ENCODE measurements at regions not wholly inside any gene's neighbourhood (a gene's known extent, or its start where the extent isn't known, plus 50 kb on each side); places are given as distances from the start of the nearest gene placed in this dataset.
"Not testable (repeated sequence)": the region's sequence is repeated elsewhere in the genome, so short reads cannot be mapped to it uniquely, and the experiment has no call there.

- DNase-seq, result no peak
These were observed 1068.0 kb downstream of the SLITRK5 start for GRCh38 chr13:88739195-88739594.

- no peak for DNase-seq
These were observed 1073.1 kb downstream of the SLITRK5 start for GRCh38 chr13:88744289-88744688.

- DNase-seq, result no peak
These were observed 1073.8 kb downstream of the SLITRK5 start for GRCh38 chr13:88745011-88745410.

- no peak for DNase-seq
These were observed 1080.9 kb downstream of the SLITRK5 start for GRCh38 chr13:88752041-88752440.

DNA sequence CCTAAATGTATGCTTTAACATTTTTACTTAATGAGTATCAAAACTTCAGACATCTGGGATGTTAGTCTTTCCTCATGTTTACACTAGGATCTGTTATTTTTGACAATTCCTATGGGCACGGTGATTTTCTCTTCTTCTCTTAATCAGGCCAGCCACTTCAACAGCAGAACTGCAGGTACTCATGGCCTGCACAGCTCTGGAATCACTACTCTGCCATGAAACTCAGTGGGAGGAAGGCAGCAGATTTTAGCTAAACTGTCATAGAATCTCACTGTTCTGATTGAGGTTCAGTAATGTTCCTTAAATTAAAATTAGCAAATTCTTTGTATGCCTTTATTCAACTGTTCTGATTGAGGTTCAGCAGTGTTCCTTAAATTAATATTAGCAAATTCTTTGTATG is 1083.0 kb downstream of the SLITRK5 start:
- no peak for DNase-seq

- DNase-seq, result no peak
These were observed 1090.0 kb downstream of the SLITRK5 start for GRCh38 chr13:88761145-88761544.

DNA sequence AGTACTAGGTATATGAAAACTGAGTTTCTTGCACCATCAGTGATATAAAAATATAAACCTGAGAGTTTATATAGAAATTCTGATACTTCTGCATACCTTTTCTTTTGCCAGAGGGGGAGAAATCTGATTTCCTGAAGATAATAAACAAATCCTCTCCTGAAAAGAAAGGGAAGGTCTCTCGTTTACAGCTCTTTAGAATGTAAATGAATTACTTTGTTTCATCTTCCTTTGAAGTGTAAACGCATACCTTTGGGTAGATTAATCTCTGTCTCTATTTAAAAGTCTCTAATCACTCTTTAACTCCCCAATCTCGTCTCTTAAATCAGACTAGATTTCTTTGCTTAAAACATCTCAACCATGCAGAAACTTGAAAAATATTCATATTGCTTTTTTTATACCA is 1092.9 kb downstream of the SLITRK5 start:
- no peak for DNase-seq

- no peak for DNase-seq
These were observed 1129.3 kb downstream of the SLITRK5 start for GRCh38 chr13:88800505-88800904.

- no peak for DNase-seq
These were observed 1130.2 kb downstream of the SLITRK5 start for GRCh38 chr13:88801361-88801760.

DNA sequence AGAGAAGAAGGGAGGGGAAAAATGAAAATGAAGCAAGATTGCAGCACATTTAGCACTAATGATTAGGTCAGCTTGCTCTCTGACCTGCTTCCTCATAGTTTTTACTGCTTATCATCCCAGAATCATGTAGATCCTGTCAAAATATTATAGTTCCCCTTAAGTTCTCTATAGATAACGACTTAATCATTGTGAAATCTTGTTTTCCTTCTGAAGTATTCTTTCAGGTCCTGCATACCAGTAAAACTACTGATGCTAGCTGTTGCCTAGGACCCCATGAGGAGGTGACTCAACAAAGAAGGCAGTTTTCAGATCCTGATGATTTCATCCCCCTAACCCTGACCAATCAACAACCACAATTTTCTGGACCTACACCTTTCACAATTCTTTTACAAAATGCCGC is 1131.7 kb downstream of the SLITRK5 start:
- DNase-seq, result no peak

- DNase-seq, result no peak
These were observed 1135.3 kb downstream of the SLITRK5 start for GRCh38 chr13:88806438-88806837.

DNA sequence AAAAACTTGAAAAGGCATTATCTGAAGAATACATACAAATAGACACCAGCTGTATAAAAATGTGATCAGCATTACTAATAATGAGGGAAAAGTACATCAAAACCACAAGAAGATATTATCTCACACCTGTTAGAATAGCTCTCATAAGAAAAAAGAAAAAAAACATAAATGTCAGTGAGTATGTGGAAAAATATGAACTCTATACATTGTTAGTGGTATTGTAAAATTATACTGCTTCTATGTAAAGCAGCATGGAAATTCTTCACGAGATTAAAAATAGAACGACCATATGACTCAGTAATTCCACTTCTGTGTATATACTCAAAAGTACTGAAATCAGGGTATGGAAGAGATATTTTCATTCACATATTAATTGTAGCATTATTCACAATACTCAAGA is 1146.4 kb downstream of the SLITRK5 start:
- DNase-seq, result no peak

- DNase-seq, result no peak
These were observed 1151.9 kb downstream of the SLITRK5 start for GRCh38 chr13:88823114-88823513.

DNA sequence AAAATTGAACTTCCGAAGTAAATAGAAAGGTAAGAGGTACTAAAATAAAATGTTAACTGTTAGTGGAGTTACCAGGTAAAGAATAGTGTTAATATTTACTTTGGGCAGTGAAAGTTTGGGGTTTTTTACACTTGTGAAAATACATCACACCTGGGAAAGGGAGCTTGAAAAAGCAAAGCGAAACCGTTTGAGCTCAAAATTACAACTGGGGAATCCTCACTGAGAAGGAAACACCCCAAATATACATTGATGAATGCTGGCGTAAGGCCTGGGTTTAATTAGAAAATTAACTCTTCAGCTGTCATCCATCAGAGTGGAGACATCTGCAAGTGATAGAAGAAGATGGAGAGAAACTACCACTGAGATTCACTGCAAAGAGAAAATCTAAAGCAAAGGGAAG is 1153.0 kb downstream of the SLITRK5 start:
- no peak for DNase-seq

DNA sequence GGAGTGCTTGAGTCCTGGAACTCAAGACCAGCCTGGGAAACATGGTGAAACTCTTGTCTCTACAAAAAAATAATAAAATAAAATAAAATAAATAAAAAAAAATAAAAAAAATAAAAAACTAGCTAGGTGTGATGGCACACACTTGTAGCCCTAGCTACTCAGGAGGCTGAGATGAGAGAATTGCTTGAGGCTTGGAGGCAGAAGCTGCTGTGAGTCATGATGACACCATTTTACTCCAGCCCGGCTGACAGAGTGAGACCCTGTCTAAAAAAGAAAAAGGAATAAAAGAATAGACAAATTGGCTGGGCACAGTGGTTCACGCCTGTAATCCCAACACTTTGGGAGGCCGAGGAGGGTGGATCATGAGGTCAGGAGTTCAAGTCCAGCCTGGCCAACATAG is 1168.9 kb downstream of the SLITRK5 start:
- no peak for DNase-seq

DNA sequence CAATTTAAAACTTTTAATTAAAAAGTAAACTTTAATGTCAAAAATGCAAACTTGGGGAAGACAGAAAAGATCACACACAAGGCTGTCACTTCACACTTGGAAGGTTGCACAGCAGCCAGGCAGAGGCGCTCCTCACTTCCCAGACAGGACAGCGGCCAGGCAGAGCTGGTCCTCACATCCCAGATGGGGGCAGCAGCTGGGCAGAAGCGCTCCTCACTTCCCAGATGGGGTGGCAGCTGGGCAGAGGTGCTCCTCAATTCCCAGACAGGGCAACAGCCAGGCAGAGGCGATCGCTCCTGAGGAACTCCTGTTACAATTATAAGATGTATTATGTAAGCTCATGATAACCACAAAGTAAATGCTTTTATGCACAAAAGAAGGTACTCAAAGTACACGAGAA is 1181.1 kb downstream of the SLITRK5 start:
- not testable (repeated sequence) for DNase-seq

- DNase-seq, result no peak
These were observed 1186.1 kb downstream of the SLITRK5 start for GRCh38 chr13:88857256-88857655.

DNA sequence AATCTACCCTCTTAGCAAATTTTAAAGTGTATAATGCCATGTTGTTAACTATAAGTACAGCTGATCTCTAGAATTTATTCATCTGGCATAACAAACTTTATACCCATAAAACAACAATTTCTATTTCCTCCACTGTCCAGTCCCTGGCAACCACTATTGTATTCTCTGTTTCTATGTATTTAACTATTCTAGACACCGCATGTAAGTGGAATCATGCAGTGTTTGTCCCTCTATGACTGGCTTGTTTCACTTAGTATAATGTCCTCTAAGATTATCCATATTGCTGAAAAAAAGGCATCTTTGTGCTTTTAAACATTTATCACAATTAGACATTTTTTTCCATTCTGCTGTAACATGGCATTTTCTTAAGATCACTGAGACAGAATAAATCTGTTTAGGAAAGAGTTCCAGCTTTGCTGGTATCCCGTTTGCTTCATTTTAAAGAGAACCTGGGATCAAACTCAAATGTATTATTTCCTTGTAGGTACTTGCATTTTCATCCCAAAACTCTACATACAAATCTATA is 1191.0 kb downstream of the SLITRK5 start:
- no peak for DNase-seq

DNA sequence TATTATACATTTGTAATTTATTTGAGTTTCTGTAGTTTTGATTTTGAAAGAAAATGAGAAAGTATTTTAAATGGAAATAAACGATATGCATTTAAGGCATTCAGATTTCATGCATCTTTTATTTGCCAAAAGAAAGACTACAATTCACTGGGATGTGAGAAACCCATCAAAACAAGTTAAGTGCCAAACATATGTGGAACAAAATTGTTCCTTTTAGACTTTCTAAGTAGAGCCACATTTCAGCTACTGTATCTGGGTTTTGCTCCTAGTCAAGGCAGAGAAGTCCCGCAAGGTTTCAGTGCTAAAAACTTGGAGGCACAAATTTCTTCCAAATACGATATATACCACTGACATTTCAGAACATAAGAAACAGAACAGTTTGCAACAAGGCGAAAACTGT is 1191.9 kb downstream of the SLITRK5 start:
- DNase-seq, result no peak

GRCh38 chr13:88866195-88866594 is 1195.0 kb downstream of the SLITRK5 start:
- DNase-seq, result no peak

DNA sequence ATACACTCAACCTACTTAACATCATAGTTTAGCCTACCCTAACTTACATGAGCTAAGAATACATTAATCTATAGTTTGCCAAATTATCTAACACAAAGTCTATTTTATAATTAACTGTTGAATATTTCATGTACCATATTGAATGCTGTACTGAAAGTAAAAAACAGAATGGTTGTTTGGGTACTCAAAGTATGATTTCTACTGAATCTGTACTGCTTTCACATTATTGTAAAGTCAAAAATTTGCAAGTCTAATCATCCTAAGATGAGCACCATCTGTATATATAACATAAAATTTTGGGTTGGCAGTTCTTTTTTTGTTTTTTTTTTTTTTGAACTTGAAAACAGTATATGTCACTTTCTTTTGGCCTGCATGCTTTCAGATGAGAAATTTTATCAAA is 1212.6 kb downstream of the SLITRK5 start:
- DNase-seq, result no peak

DNA sequence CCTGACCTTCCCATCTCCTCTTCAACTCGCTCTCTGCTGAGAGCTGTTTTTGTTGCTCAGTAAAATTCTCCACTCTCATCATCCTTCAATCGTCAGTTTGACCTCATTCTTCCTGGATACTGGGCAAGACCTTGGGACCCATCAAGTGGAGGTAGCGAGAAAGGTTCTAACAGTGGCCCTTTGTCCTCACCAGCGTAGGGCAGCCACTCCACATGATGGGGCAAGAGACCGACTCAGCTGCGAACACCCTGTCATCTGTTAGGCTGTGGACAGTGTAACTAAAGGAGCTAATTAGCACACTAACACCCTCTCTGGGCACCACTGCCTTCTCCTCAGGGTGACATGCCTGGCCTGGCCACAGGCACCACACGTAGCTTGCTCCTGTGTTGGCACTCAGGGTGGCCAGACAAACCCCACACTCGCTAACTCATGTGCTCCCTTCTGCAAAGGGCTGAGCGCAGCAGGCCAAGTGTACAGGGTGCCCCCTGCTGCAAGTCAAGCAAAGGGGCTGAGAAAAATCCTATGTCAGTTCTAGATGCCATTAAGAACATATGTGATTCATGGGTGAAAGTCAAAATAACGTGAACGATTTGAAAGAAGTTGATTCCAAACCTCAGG is 1216.0 kb downstream of the SLITRK5 start:
- DNase-seq, result no peak

DNA sequence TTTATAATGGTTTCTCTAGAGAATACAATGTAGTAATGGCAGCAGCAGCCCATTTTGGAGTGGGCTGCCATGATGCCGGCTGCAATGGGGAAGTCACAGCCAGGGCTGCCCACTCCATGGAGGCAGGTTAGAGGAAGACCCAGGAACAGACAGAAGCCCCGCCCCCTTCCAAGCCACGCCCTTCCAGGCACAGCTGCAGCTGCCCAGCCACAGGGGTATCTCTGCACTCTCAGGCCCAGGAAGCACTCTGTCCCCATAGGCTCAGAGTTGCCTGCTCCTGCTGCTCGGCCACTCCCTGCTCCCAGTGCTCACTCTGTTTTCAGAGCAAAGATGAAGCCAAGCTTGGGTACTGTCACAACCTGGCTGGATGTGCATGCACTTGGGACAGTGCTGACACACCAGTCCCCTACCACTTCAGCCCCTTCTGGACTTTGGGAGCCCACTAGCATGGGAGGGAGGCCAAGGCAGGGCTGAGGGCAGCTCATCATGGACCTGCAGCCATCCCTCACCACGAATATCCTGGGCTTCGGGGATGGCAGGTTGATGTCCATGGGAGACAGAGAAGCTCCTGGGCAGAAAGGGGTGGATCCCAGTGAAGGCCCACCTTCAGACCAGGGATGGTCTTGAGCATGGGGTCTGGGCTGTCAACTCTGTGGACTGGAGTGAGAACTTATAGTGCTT is 1224.2 kb downstream of the SLITRK5 start:
- no peak for DNase-seq

DNA sequence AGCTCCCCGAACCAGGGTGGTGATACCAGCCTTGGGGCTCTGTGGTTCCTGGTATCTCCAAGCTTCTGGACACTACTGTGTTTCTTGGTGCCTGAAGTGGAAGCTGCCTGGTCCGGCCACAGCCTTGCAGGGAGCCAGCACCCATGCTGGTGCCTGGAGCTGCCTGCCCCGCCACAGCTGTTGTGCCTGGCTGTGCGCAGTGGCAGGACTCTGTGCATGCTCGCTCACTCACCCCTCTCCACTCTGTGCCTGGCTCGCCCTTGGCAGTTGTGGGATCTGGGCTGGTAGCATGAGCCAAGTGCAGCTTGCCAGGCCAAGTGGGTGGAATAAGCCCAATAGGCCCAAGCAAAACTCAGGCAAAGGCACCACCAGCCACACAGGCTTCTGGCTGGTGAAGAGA is 1225.3 kb downstream of the SLITRK5 start:
- DNase-seq, result no peak

GRCh38 chr13:88908961-88909441 is 1237.8 kb downstream of the SLITRK5 start:
- DNase-seq, result no peak
